Activated CD4-positive, CD25-positive, alpha-beta regulatory T cell (primary cell): ENCODE measurements at regions not wholly inside any gene's neighbourhood (a gene's known extent, or its start where the extent isn't known, plus 50 kb on each side); places are given as distances from the start of the nearest gene placed in this dataset.

Source experiments
- DNase-seq, 4 experiments: peaks; one replicate each; lab custom pipeline; 2025; lab: John Stamatoyannopoulos, UW

- no peak for DNase-seq
Measured at GRCh38 chr7:22586786-22587140, 86.8 kb upstream of the STEAP1B start.

GRCh38 chr7:22586101-22586785 is 86.3 kb upstream of the STEAP1B start:
- no peak for DNase-seq

GRCh38 chr7:22584179-22584578 is 84.2 kb upstream of the STEAP1B start:
- DNase-seq = no peak

GRCh38 chr7:22582863-22583622 is 83.1 kb upstream of the STEAP1B start:
- no peak for DNase-seq

- DNase-seq = no peak
Measured at GRCh38 chr7:22581099-22581498, 81.1 kb upstream of the STEAP1B start.

GRCh38 chr7:22579961-22580360 is 80.0 kb upstream of the STEAP1B start:
- DNase-seq = no peak

- DNase-seq = no peak
Measured at GRCh38 chr7:22578007-22578733, 78.2 kb upstream of the STEAP1B start.

- no peak for DNase-seq
Measured at GRCh38 chr7:22577470-22578001, 77.5 kb upstream of the STEAP1B start.

- DNase-seq = no peak
Measured at GRCh38 chr7:22576612-22577469, 76.9 kb upstream of the STEAP1B start.

GRCh38 chr7:22574754-22575520 is 74.9 kb upstream of the STEAP1B start:
- no peak for DNase-seq

- no peak for DNase-seq
Measured at GRCh38 chr7:22572937-22573336, 72.9 kb upstream of the STEAP1B start.

GRCh38 chr7:22572292-22572691 is 72.3 kb upstream of the STEAP1B start:
- DNase-seq = no peak

GRCh38 chr7:22571766-22572165 is 71.8 kb upstream of the STEAP1B start:
- no peak for DNase-seq

- DNase-seq = no peak
Measured at GRCh38 chr7:22569586-22570321, 69.8 kb upstream of the STEAP1B start.

GRCh38 chr7:22566592-22566991 is 66.6 kb upstream of the STEAP1B start:
- DNase-seq = no peak

- no peak for DNase-seq
Measured at GRCh38 chr7:22566176-22566575, 66.2 kb upstream of the STEAP1B start.

- DNase-seq = no peak
Measured at GRCh38 chr7:22565315-22565811, 65.4 kb upstream of the STEAP1B start.

GRCh38 chr7:22564511-22565045 is 64.6 kb upstream of the STEAP1B start:
- DNase-seq = no peak

GRCh38 chr7:22563621-22564241 is 63.7 kb upstream of the STEAP1B start:
- DNase-seq = no peak
